GM18909 (cell line): ENCODE measurements at regions not wholly inside any gene's neighbourhood (a gene's known extent, or its start where the extent isn't known, plus 50 kb on each side); places are given as distances from the start of the nearest gene placed in this dataset.

Source experiments
- ATAC-seq: cut with Tn5 transposase; IDR thresholded peaks from one replicate; pipeline ENCODE4 v1.9.1; 2021; ENCODE audit warnings: mild to moderate bottlenecking; ENCODE audit not compliant: unreplicated experiment, poor library complexity

DNA sequence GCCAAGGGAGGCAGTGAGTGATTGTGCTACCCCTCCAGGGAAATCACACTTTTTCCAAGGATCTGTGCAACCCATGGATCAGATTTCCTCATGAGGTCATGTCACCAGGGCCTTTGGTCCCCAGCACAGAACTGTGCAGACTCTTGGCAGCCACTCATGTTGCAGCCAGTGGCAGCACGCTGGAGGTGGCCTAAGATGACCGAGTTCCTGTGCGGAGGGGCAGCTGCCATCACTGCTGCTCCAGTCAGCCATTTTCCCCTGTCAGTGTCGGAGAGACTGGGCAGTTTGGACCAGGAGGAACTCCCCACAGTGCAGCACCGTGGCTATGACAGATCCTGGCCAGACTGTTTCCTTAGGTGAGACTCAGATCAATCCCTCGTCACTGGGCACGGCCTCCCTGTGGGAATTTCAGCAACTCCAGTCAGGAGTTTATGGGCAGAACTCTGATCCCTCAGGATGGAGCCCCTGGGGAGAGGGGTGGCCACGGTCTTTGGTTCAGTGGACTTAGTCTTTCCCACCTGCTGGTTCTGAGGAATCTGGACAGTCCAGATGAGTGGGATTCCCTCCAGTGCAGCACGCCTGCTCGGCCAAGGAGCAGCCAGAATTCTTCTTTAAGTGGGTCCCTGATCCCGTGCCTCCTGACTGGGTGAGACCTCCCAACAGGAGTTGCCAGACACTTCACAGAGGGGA is 194.6 kb upstream of the CARD18 start:
- ATAC-seq, result no peak

DNA sequence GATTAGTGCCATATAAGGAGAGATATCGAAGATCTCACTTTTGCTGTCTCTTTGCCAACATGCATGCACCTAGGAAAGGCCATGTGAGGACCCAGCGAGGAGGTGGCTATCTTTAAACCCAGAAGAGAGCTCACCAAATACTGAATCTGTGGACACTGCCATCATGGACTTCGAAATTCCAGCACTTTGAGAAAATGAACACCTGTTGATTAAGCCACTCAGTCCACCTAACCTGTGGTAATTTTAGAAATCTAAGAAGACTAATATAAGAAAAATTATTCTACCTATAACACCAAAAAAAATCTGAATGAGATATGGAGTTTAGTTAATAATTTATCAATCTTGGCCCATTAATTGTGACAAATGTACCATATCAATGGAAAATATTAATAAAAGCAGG is 193.6 kb upstream of the CARD18 start:
- no peak for ATAC-seq

DNA sequence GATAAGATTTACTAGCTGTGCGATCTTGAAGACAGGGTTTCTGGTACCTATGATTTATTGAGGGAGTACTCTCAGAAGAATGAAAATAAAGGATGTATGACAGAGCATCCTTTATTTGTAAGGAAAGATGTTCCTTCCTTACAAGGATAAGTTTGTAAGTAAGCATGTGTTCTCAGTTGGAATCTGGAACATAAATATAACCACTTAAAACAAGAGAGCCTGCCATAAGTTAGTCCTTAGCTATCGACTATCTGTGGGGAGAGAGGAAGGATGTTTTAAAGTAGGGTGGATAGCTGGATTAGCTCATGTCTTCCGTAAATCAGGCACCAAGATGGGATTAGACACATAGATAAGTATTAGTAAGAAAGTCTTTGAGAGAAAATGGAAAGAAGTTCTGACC is 192.6 kb upstream of the CARD18 start:
- no peak for ATAC-seq

DNA sequence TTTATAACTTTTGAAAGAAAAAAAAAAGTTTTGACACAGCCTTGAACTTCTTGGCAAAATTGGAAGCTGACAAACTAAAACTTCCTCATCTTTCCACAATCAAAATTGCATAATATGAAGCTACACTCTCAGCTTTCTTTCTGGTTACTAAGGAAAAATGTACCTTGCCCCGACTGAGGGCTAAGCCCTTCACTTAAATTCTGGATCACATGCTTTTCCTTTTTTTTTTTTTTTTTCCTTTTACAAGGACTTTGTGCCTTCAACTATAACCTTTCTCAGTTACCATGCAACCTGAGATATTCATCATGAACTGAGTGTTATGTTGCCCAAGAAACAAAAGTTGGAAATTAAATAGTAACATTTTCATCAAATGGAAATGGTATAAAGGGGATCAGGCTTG is 188.5 kb upstream of the CARD18 start:
- no peak for ATAC-seq

DNA sequence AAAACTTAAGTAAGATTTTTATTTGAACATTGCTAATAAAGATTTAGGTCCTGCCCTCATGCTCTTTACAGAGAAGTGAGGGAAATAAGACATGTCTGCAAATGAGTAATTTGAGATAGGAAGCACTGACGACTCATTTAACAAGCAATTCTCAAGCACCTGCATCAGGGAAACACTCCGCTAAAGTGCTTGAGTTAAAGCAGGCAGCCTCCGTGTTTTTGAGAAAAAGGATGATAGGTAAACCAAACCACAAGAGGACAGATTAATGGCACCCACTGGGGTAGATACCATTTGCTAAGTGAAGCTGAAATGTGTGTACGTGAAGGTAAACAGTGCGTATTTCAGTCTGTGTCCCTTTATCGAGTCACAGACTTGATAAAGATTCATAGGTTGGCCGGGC is 184.6 kb upstream of the CARD18 start:
- no peak for ATAC-seq

DNA sequence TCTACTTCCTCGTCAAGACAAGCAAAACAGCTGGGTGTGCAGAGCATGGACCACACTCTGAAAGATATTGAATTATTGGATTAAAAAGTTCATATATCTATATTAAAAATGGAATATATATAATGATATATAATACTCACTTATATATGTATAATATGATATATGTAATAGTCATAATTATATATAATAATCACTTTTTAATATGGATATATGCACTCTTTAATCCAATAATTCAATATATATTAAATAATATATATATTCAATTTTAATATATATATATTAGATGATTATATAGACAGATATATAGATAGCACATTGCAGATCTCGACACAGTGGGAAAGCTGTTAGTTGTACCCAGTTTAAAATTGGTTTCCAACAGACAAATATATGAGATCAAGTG is 182.1 kb upstream of the CARD18 start:
- ATAC-seq, result no peak

DNA sequence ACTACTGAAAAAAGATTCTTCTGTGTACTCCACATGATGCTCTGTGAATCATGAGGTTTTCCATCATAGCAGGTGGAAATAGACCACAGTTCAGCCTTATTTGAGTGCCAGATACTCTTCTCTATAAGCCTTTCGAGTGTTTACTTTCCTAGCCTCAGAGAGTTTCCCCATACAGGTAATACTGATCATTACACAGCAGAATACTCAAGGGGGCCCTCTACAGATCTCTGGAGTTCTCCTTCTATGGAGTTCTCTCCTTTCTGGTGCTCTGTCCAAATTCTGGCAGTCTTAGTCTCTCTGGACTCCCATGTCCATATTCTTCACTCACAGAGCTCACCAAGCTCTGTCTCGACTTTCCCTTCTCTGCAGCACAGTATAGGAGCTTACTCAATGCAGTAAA is 175.7 kb upstream of the CARD18 start:
- no peak for ATAC-seq

DNA sequence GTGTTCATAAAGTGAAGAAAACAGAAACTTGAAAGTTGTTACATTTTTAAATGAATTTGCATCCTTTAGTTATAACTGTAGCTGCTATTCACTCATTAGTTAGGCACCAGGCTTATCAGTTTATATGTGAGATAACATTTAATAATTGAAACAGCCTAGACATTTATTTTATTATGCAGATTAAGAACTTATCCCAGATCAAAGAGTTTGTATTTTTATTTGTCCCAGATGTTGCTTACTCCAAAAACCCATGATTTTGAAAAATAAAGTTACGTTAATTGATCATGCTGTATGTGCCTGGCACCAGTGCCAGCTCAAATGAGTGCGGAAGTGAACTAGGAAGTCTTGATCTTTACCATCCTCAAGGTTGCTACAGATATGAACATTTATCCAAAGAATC is 172.7 kb upstream of the CARD18 start:
- ATAC-seq, result no peak

DNA sequence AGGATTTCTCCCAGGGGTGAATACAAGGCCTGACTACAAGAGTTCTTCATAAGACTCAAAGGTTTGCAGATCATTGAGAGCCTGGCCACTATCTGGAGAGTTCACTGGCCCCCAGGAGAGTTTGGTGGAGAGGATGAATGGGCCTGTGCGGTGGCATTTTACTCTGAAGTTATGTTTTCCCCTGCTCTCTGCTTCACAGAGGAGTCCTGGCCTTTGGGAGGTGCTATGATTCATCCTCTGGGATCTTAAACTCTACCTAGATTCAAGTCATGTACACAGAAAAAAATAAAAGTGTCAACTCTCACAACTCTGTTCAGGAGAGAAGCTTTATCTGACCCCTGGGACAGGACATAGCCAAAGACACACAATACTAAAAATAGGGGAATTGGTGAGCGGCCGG is 159.1 kb upstream of the CARD18 start:
- ATAC-seq, result no peak

DNA sequence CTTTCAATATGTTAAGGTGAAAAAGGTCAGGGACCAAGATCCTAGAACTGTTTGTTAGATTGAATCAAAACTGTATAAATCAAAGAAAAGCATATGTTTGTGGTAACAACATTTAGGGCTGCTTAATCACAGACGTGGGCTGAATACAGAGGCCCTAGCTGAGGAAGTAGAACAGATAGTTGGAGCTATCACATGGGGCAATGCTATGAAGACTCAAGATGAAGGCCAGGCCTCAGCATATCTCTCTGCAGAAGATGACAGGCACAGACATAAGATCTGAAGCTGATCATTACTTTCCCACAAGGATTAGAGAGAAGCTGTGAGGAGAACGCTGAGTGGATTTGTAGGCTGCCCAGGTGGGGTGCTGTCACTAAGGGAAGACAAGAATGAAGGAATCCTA is 158.6 kb upstream of the CARD18 start:
- ATAC-seq, result no peak

DNA sequence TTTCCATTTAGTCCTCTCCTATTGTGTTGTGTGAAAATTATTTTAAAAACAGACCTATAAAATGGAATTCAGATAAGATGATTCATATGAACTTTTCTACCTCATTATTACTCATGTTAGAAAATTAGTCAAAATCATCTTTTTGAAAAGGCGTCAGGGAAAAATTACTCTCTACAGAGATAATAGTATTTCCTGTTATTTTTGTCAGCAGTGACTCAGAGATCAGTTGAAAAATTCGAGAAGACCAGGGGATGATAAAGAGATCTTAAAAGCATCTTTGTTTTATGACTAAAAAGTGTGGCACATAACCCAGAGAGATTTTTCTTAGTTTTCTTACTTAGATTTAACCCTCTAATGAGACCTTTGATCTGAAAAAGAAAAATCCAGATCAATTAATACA is 157.9 kb upstream of the CARD18 start:
- no peak for ATAC-seq

DNA sequence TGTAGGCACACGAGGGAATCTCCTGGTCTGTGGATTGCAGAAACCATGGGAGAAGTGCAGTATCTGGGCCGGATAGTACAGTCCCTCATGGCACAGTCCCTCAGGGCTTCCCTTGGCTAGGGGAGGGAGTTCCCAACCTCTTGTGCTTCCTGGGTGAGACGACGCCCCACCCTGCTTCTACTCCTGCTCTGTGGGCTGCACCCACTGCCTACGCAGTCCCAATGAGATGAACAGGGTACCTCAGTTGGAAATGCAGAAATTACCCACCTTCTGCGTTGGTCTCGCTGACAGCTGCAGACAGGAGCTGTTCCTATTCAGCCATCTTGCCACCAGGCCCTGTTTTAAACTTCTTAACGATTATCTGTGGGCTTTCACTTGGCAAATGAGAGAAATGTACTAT is 157.2 kb upstream of the CARD18 start:
- no peak for ATAC-seq

DNA sequence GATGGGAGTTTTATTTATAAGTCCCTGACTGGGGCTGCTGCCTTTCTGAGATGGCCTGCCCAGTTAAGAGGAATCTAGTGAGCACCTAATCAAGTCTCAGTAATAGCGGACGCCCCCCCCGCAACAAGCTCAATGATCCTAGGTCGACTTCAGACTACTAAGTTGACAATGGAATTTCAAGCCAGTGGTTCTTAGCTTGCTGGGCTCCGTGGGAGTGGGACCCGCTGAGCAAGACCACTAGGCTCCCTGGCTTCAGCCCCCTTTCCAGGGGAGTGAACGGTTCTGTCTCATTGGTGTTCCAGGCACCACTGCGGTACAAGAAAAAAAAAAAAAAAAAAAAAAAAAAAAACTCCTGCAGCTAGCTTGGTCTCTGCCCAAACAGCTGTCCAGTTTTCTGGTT is 156.8 kb upstream of the CARD18 start:
- no peak for ATAC-seq

DNA sequence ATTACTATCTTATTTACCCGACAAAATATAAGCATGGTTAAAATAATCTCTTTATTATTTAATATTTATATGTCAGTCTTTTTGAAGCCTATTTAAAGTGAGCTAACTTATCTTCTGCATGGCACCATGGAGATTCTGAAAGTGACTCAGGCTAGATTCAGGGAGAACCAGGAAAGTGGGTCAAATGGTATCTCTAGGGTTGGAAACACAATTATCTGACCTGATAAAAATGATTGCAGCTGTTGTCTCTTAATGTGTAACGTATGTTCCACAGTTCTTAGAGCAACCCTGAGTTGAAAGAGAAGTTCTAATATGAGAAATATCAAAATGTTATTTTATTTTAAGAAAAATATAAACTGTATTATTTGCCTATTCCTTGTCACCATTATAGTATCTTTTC is 143.1 kb upstream of the CARD18 start:
- ATAC-seq, result no peak

DNA sequence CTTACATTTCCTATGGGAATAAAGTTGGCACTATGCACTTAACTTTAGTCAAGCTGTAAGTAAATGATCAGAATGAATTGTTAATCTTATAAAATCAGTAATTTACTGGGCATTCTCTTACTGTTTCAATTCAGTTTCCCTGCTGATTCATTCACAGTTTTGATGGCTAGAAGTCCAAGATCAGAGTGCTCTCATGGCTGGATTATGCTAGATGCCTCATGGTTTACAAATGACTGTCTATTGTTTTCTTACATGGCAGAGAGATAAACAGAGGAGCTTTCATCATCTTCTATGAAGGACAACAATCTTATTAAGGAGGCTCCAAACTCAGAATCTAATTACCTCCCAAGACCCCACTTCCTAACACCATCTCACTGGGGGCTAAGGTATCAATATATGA is 135.1 kb upstream of the CARD18 start:
- ATAC-seq, result no peak

DNA sequence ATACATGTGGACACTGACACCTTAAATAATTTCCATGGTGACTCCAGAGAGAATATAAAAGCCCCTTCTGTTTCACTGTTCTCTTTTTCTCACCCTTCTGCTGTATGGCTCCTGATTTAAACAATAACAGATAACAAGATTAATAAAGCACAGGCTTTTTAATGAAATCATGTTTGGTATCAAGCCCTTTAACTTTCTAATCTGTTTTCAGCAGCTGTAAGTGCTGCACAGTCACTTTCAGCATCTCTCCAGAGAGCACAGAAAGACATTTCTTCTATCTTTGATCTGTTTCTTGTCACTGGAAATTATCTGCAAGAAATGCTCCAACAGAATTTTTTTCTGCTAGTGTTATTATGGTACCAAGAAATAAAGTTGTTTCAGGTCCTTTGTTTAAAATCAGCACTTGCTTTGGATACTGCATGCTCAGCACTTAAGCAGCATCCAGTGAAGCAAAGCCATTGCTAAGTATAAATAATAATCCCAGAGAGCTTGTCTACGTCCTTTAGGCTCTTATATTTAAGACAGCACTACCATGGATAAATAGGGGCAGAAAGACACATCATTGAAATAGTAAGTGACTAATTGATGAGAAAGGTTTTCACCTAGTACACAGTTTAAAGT is 134.2 kb upstream of the CARD18 start:
- ATAC-seq, result no peak

DNA sequence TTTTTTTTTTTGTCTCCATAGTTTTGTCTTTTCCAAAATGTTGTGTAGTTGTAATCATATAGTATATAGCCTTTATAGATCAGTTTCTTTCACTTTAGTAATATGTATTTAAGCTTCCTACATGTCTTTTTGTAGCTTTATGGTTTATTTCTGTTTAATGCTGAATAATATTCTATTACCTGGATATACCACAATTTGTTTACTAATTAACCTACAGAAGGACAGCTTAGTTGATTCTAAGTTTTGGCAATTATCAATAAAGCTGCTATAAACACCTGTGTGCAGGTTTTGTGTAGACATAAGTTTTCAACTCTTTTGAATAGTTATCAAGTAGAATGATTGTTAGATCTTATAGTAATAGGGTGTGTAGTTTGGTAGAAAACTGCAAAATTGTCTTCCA is 130.3 kb upstream of the CARD18 start:
- ATAC-seq, result no peak

DNA sequence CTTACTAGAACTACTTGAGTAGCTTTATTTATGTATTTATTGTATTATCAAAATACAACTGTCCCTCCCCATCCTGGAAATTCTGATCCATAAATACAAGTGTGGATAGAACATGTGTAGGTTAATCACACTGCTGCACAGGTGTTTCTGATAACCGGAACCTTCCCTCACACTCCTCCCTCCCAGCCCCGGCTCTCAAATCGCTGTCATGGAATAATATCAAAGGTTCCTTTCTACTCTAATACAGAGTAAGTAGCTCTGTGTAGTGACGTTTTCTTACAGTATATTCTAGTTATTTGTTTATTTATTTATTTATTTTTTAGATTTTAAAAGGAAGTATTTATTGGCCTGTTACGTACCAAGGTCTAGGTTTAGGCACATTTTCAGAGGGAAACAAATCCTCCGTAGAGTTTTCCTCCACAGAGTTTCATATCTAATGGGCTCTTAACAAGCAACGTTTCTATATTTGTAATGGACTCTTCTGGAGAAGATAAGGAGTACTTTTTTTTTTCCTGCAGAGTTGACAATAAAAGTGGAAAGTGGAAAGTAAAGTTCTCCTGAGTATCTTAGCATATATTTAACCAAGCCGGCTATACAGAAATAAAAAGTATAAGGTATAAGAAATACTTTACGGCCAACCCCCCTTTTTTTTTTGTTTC is 129.0 kb upstream of the CARD18 start:
- ATAC-seq, result no peak

DNA sequence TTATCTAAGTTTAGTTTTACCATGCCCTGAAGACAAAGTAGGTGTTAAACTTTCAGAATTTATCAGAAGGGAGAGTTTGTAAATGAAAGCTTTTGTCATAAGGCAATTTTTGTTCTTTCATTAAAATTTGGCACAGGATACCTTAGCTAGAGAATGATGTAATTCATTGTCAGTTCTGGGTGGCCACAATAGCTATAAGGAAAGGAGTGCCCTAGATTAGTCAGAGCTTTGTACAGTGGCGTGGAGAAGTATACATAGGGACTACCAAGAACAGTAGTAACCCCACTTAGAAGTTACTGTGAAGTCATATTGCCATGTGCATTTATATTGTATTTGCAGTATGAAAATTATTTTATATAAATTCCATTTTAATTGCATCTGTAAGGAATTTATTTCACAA is 126.3 kb upstream of the CARD18 start:
- ATAC-seq, result no peak

DNA sequence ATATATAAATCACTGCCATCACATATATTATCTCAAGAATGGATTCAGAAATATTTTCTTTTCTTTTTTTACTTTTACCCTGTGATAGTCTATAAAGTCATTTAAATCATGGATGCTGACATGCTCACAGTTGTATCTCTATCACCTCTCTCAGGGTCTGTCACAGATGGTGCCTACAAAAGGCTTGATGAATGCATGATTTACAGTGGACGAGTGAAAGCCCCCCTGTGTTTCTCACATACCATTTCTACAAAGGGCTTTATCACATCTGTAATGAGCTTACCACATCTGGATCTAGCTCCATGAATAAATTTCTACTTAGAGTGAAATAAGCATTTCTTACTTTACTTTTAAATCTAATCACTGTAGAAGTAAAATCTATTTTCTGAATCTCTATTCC is 121.4 kb upstream of the CARD18 start:
- ATAC-seq, result no peak

DNA sequence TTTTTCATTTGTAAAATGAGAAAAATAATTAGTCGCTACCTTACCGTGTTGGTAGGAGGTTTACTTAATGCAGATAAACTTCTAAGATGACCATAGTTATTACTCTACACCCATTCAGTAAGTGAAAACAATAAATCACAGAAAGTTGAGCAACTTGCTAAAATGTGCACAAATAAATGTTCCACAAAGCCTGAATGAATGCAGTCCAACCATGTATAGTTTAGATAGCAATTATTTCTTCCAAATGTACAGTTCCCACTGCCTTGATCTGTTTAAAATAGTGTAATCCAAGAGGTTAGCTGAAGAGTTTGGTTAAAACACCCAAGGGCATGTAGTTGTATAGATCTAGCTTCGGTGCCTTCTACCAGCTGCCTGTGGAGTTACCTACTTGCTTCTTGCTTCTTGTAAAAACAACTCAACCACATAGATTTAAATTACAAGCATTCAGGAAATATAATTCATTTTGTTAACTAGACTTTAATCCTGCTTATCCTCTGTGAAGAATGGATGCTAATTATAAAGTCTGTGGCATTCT is 106.3 kb upstream of the CARD18 start:
- no peak for ATAC-seq
